T-helper 17 cell (primary cell): ENCODE measurements at regions not wholly inside any gene's neighbourhood (a gene's known extent, or its start where the extent isn't known, plus 50 kb on each side); places are given as distances from the start of the nearest gene placed in this dataset.

ENCODE experiments used
- ATAC-seq: fragments of 150-1000 bp; cut with Tn5 transposase; 2 replicates; pipeline ENCODE4 v1.10.0; 2021; ENCODE audit warnings: mild to moderate bottlenecking, moderate library complexity
- DNase-seq, 3 donors: peaks; one replicate each; pipeline versions ENCODE4 v3.0.0 to v3.0.0-alpha.2; 2020 to 2021
- H3K9me3 ChIP-seq: one replicate; pipeline ENCODE4 v1.7.0; 2013; ENCODE audit warnings: low read length, mild to moderate bottlenecking; ENCODE audit not compliant: control insufficient read depth, poor library complexity, severe bottlenecking
- H3K27ac Mint-ChIP-seq: one replicate; pipeline ENCODE4 v1.8.0; 2022; ENCODE audit warnings: mild to moderate bottlenecking, moderate library complexity, mixed read lengths
- H3K27me3 Mint-ChIP-seq: one replicate; pipeline ENCODE4 v1.8.0; 2022; ENCODE audit warnings: mixed read lengths
- H3K36me3 Mint-ChIP-seq: one replicate; pipeline ENCODE4 v1.8.0; 2022; ENCODE audit warnings: low read depth, mixed read lengths
- H3K4me1 Mint-ChIP-seq: one replicate; pipeline ENCODE4 v1.8.0; 2022; ENCODE audit warnings: mild to moderate bottlenecking, mixed read lengths
- H3K4me3 Mint-ChIP-seq: one replicate; pipeline ENCODE4 v1.8.0; 2022; ENCODE audit warnings: mild to moderate bottlenecking, moderate library complexity, mixed read lengths

- Mint-ChIP-seq H3K27me3 (peaks cover 6% of the 10 kb centered on the region), H3K4me3 (no peak overlapping the region), H3K36me3 (no peaks in the 10 kb centered on the region), H3K4me1 (no peaks in the 10 kb centered on the region), H3K27ac (no peak overlapping the region)
- no peaks in the 10 kb centered on the region for H3K9me3 ChIP-seq
- DNase-seq (no peak), ATAC-seq (no peak)
Observed at GRCh38 chr5:146940295-146940694, 61.7 kb upstream of the PPP2R2B start.

- no peaks in the 10 kb centered on the region for H3K9me3 ChIP-seq
- Mint-ChIP-seq H3K27me3 (no peaks in the 10 kb centered on the region), H3K36me3 (no peaks in the 10 kb centered on the region), H3K4me1 (peaks cover 3% of the 10 kb centered on the region), H3K27ac (no peak overlapping the region), H3K4me3 (no peak overlapping the region)
- ATAC-seq = no peak
- no peak for DNase-seq
Observed at GRCh38 chr5:146944019-146944418, 65.5 kb upstream of the PPP2R2B start.

DNA sequence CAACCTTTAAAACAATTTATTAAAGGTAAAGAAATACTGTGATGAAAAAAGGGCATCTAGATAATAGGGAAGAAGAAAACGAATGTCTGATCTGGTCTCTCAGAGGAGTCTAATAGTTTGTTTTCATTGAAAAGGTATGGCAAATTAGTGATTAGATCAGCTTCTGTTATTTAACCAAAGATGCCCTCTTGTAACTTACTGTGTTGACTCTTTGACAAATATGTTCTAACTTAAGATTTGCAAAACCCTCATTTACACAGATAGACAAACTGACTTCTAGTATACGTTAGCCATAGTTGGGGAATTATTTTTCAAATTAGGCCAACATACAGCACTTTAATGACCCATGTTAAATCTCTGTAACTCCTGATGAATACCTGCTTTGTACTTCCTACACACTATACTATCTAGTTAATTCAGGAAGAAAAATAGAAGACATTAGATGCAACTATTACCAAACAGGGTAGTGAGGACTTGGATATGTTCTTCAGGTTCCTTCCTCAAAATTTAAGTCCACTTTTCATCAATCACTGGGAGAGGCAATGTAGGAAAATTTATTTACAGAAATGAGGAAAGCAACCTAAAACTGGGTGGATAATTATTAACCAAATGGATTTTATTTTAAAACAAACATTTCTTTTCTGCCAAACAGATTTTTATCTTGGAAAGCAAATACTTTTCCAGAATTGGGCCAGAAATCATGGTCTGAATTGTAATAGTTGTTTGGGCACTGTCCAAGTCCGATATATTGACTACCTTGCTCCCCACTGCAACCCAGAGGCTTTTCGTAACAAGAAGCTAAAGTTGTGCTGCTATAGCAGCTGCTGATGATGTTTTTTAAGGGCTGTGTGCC lies 66.4 kb upstream of the PPP2R2B start:
- H3K36me3 Mint-ChIP-seq = no peaks in the 10 kb centered on the region
- H3K9me3 ChIP-seq = no peaks in the 10 kb centered on the region
- H3K4me1 Mint-ChIP-seq = peaks cover 3% of the 10 kb centered on the region
- peaks cover 6% of the 10 kb centered on the region for H3K27me3 Mint-ChIP-seq
- no peak for DNase-seq
- H3K27ac Mint-ChIP-seq = no peak overlapping the region
- H3K4me3 Mint-ChIP-seq = no peak overlapping the region
- ATAC-seq = no peak

DNA sequence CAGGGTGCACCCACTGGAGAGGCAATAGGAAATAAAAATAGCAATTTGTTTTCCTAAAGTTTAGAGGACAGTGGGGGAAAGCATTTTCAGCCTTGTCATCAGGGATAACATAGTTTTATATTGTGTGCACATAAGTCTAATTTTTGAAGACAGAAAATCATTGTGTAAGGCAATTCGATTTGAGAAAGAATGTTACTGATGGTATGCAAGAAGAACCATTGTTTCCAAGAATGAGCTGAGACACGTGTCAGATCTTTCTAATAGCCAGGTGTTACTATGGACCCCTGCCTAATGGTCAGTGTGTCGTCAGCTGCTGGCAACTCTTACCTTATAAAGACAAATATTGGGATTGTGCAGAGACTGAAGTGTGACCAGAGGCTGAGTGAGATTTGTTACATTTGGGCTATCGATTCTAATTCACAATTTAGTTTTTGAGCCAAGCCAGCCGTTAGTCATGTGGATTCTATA lies 67.1 kb upstream of the PPP2R2B start:
- no peak overlapping the region for H3K27ac Mint-ChIP-seq
- peaks cover 3% of the 10 kb centered on the region for H3K4me1 Mint-ChIP-seq
- DNase-seq = no peak

GRCh38 chr5:146947181-146947941 lies 68.8 kb upstream of the PPP2R2B start:
- ATAC-seq = peak; percentile 46
- no peak overlapping the region for H3K4me3 Mint-ChIP-seq
- peaks cover 18% of the 10 kb centered on the region for H3K27me3 Mint-ChIP-seq

More for the DNA sequence above, 67.1 kb upstream of the PPP2R2B start:
- no peak for ATAC-seq
- no peaks in the 10 kb centered on the region for H3K9me3 ChIP-seq
- Mint-ChIP-seq H3K4me3 (no peak overlapping the region), H3K27me3 (peaks cover 6% of the 10 kb centered on the region), H3K36me3 (no peaks in the 10 kb centered on the region)

DNA sequence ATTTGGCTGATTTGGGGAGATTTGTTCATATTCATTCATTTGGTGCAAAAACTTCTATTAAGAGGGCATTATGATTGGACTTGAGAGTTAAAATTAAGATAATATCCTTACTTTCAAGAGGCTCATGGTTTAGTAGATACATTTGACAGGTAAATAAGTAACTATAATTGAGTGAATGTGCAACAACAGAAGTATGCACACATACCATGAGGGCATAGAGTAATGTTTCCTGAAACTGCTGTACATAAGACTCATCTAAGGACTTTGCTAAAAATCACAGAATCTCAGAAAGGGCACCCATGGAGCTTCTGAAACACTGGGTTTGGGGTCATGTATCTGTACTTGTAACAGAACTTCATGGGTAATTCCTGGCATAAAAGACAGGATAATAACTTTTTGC lies 70.1 kb upstream of the PPP2R2B start:
- Mint-ChIP-seq H3K27ac (no peak overlapping the region), H3K4me3 (no peak overlapping the region), H3K36me3 (peaks cover 3% of the 10 kb centered on the region), H3K27me3 (peaks cover 26% of the 10 kb centered on the region), H3K4me1 (peaks cover 5% of the 10 kb centered on the region)
- H3K9me3 ChIP-seq = no peaks in the 10 kb centered on the region
- ATAC-seq (no peak), DNase-seq (no peak)

More at GRCh38 chr5:146947181-146947941, 68.8 kb upstream of the PPP2R2B start:
- peaks cover 3% of the 10 kb centered on the region for H3K4me1 Mint-ChIP-seq
- H3K9me3 ChIP-seq = no peaks in the 10 kb centered on the region
- H3K27ac Mint-ChIP-seq = no peak overlapping the region
- DNase-seq = no peak
- peaks cover 3% of the 10 kb centered on the region for H3K36me3 Mint-ChIP-seq

GRCh38 chr5:146952168-146952567 lies 73.6 kb upstream of the PPP2R2B start:
- Mint-ChIP-seq H3K4me1 (peaks cover 3% of the 10 kb centered on the region), H3K36me3 (peaks cover 3% of the 10 kb centered on the region), H3K27ac (no peak overlapping the region), H3K4me3 (no peak overlapping the region), H3K27me3 (peaks cover 48% of the 10 kb centered on the region)
- no peak for ATAC-seq
- DNase-seq = no peak
- H3K9me3 ChIP-seq = no peaks in the 10 kb centered on the region

DNA sequence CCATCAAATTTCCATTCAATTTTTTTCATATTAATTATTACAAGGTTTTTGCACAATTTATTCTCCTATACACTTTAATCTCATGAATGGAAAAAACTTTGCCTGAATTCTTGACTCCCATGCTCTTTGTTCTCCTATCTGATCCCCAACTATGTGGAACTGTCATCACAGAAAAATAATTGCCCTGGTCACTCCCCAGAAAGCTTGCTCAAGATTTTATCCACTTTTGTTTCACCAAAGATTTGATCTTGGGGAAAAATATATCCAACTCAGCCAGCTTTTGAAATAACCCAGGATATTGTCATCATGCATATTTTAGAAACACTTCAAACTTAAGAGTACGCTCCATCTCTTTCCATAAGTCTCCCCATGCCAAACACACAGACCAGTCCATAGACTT lies 77.7 kb upstream of the PPP2R2B start:
- no peak overlapping the region for H3K27ac Mint-ChIP-seq
- H3K27me3 Mint-ChIP-seq = peaks cover 57% of the 10 kb centered on the region
- H3K4me3 Mint-ChIP-seq = no peak overlapping the region
- H3K4me1 Mint-ChIP-seq = peaks cover 2% of the 10 kb centered on the region
- DNase-seq (no peak), ATAC-seq (no peak)
- peaks cover 3% of the 10 kb centered on the region for H3K36me3 Mint-ChIP-seq
- H3K9me3 ChIP-seq = no peaks in the 10 kb centered on the region

DNA sequence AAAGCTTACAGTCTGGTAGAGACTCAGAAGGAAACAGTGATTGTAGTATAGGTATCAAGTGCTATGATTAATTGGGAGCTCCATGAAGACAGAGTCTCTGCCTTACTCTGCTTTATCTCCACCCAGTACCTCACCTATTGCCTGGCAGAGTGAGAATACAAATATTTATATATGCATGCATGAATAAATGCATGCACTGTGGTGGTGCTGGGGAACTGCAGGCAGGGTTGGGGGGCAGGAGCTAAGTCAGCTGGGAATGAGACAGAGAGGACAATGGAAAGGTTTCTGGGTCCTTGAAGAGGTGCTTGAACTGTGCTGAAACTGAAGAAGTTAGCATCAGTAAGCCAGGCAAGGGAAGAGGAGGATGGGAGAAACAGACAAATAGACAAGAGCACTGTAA lies 80.8 kb upstream of the PPP2R2B start:
- no peaks in the 10 kb centered on the region for H3K4me1 Mint-ChIP-seq
- no peak overlapping the region for H3K4me3 Mint-ChIP-seq
- no peak for ATAC-seq
- no peaks in the 10 kb centered on the region for H3K9me3 ChIP-seq
- peaks cover 34% of the 10 kb centered on the region for H3K27me3 Mint-ChIP-seq
- H3K27ac Mint-ChIP-seq = no peak overlapping the region
- no peak for DNase-seq
- H3K36me3 Mint-ChIP-seq = no peaks in the 10 kb centered on the region

DNA sequence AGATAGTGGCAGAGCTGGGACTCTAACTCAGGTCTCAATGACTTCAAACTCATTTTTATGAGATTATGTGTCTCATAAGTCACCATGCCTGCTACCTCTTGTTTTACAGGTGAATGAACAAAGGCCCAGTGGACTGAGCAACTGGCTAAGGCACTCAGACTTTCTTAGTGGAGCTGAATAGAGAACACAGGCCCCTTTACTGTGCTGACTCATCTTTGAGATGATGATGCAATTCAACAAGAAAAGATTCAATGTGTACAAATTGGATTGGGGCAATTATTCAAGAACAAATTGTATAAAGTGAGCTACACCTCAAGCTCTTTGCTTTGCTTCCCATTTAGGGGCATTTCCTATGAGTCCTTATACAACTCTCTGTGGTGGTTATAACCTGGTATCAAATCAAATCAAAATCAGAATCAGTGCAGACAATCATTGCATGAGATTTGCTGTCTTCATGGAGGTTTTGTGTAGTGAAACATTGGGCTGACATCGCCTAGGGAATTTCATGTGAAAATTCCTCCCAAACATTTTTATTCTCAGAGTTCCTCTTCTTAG lies 84.3 kb upstream of the PPP2R2B start:
- no peak for ATAC-seq
- H3K4me3 Mint-ChIP-seq = no peak overlapping the region
- H3K27me3 Mint-ChIP-seq = peaks cover 16% of the 10 kb centered on the region
- no peak for DNase-seq
- no peak overlapping the region for H3K27ac Mint-ChIP-seq
- no peaks in the 10 kb centered on the region for H3K9me3 ChIP-seq
- no peaks in the 10 kb centered on the region for H3K4me1 Mint-ChIP-seq
- H3K36me3 Mint-ChIP-seq = no peaks in the 10 kb centered on the region

GRCh38 chr5:146965761-146966659 lies 87.5 kb upstream of the PPP2R2B start:
- no peaks in the 10 kb centered on the region for H3K9me3 ChIP-seq
- DNase-seq (peak in 2 of 3 donors; percentile 10 to 45), ATAC-seq (peak; percentile 78)
- Mint-ChIP-seq H3K4me3 (no peak overlapping the region), H3K4me1 (no peaks in the 10 kb centered on the region), H3K36me3 (no peaks in the 10 kb centered on the region), H3K27ac (no peak overlapping the region), H3K27me3 (peaks cover 7% of the 10 kb centered on the region)

DNA sequence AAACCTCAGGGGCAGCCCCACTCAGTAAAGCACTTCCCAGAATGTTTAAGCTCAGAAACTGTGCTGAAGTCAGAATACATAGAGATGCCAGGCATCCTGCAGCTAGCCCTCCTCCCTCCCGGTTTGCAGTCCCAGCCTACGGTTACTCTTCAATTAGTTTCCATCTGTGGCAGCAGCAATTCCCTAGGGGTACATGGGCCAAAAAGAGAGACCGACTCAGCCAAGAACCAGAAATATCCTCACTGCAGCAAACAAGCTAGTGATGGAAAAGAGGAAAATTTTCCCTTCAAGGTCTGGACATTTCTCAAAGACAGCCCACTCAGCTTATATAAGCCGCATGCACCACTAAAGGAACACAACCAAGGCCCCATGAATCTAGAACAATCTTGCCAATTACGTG lies 89.1 kb upstream of the PPP2R2B start:
- H3K36me3 Mint-ChIP-seq = no peaks in the 10 kb centered on the region
- no peak for DNase-seq
- ATAC-seq = no peak
- H3K27ac Mint-ChIP-seq = no peak overlapping the region
- H3K4me1 Mint-ChIP-seq = no peaks in the 10 kb centered on the region
- no peaks in the 10 kb centered on the region for H3K9me3 ChIP-seq
- H3K4me3 Mint-ChIP-seq = no peak overlapping the region
- H3K27me3 Mint-ChIP-seq = peaks cover 7% of the 10 kb centered on the region
